Renal cortex interstitium (tissue), 11 donors: ENCODE measurements at regions not wholly inside any gene's neighbourhood (a gene's known extent, or its start where the extent isn't known, plus 50 kb on each side); places are given as distances from the start of the nearest gene placed in this dataset.
"Not testable (repeated sequence)": the region's sequence is repeated elsewhere in the genome, so short reads cannot be mapped to it uniquely, and the experiment has no call there.

ENCODE experiments used
- DNase-seq, 11 donors: peaks; one replicate each; pipeline ENCODE4 v3.0.0-alpha.2; 2013; ENCODE audit warnings: low read depth in 9 of 11, low spot score in 4 of 11; ENCODE audit errors: extremely low read depth in 1 of 11

GRCh38 chr2:166381-166780, 97.5 kb downstream of the SH3YL1 start:
- no peak for DNase-seq

- no peak for DNase-seq
Observed at GRCh38 chr2:165530-165929, 98.3 kb downstream of the SH3YL1 start.

- peak in 4 of 11 donors; percentile 39 to 57 (median 48) for DNase-seq
Observed at GRCh38 chr2:162473-163382, 101.1 kb downstream of the SH3YL1 start.

GRCh38 chr2:161729-162128, 102.1 kb downstream of the SH3YL1 start:
- DNase-seq = no peak

GRCh38 chr2:151553-152334, 105.4 kb upstream of the FAM110C start:
- no peak for DNase-seq

GRCh38 chr2:145407-145806, 99.1 kb upstream of the FAM110C start:
- DNase-seq = no peak

- no peak for DNase-seq
Observed at GRCh38 chr2:141611-142010, 95.3 kb upstream of the FAM110C start.

- DNase-seq = no peak
Observed at GRCh38 chr2:136666-137065, 90.4 kb upstream of the FAM110C start.

- DNase-seq = no peak
Observed at GRCh38 chr2:133675-134593, 87.6 kb upstream of the FAM110C start.

- DNase-seq = not testable (repeated sequence)
Observed at GRCh38 chr2:126769-127168, 80.5 kb upstream of the FAM110C start.

- DNase-seq = no peak
Observed at GRCh38 chr2:124241-124880, 78.1 kb upstream of the FAM110C start.

- DNase-seq = no peak
Observed at GRCh38 chr2:116953-117352, 70.6 kb upstream of the FAM110C start.

GRCh38 chr2:115303-115702, 69.0 kb upstream of the FAM110C start:
- peak in 2 of 11 donors; percentile 16 to 19 for DNase-seq

GRCh38 chr2:114616-115015, 68.3 kb upstream of the FAM110C start:
- DNase-seq = no peak

- DNase-seq = no peak
Observed at GRCh38 chr2:109998-110397, 63.7 kb upstream of the FAM110C start.

- no peak for DNase-seq
Observed at GRCh38 chr2:108920-109809, 62.9 kb upstream of the FAM110C start.

GRCh38 chr2:101016-101415, 54.7 kb upstream of the FAM110C start:
- DNase-seq = no peak
